Upper lobe of right lung (tissue), 1 donor: ENCODE measurements at regions not wholly inside any gene's neighbourhood (a gene's known extent, or its start where the extent isn't known, plus 50 kb on each side); places are given as distances from the start of the nearest gene placed in this dataset.
"Not testable (repeated sequence)": the region's sequence is repeated elsewhere in the genome, so short reads cannot be mapped to it uniquely, and the experiment has no call there.

ENCODE experiments used
- ATAC-seq: fragments of 200-7000 bp; cut with Tn5 transposase; one replicate; pipeline ENCODE4 v1.9.1; 2020; ENCODE audit warnings: mild to moderate bottlenecking, moderate library complexity
- DNase-seq: peaks from one replicate; pipeline ENCODE4 v3.0.0-alpha.2; 2020
- H3K27ac ChIP-seq: fragments of 200-600 bp; one replicate; pipeline ENCODE4 v1.8.0; 2022
- H3K27me3 ChIP-seq: fragments of 200-600 bp; one replicate; pipeline ENCODE4 v1.8.0; 2022; ENCODE audit warnings: mild to moderate bottlenecking
- H3K36me3 ChIP-seq: fragments of 200-600 bp; one replicate; pipeline ENCODE4 v1.8.0; 2022
- H3K4me1 ChIP-seq: fragments of 200-600 bp; one replicate; pipeline ENCODE4 v1.8.0; 2022
- H3K4me3 ChIP-seq: fragments of 200-600 bp; one replicate; pipeline ENCODE4 v1.8.0; 2022; ENCODE audit warnings: mild to moderate bottlenecking
- H3K9me3 ChIP-seq: fragments of 200-600 bp; one replicate; pipeline ENCODE4 v1.8.0; 2022
- intact Hi-C: fragments of 100-400 bp; cut with DNase I; formaldehyde crosslinking; loops from one replicate; pipeline ENCODE4 v1.11.0; 2022
- TF ChIP-seq, protein P1 (sequence below): fragments of 200-600 bp; IDR thresholded peaks from one replicate; pipeline ENCODE4 v1.8.0; 2022; ENCODE audit warnings: antibody characterized with exemption
- donor health status: DM: no; HTN: yes; CAD: no; lungs with severe emphysema.

DNA sequence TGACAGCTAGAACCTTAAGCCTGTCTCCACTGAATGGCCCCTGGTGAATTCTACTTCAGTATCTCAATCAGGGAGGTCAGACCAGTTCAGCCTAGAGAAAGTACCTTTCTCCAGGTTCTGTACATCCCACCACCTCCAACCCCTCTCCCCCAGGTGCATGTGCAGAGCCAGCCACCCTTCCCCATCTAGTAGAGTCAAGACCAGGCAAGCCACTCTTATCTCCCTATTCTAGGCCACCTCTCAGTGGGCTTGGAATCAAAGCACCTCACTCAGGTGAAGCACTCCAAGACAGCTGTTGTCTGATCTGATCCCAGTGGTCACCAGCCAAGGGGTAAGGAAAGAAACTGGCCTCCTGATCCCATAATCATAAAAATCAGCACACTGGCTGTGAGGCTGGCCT is 340.9 kb downstream of the BCL11B start:
- Histone ChIP-seq H3K4me1 (no peaks in the 10 kb centered on the region), H3K9me3 (no peaks in the 10 kb centered on the region), H3K27me3 (no peaks in the 10 kb centered on the region), H3K4me3 (no peak overlapping the region), H3K27ac (peak overlapping the region; percentile 42), H3K36me3 (no peaks in the 10 kb centered on the region)
- no peak for DNase-seq
- intact Hi-C loops: no loop called here
- TF ChIP-seq, protein P1, sequence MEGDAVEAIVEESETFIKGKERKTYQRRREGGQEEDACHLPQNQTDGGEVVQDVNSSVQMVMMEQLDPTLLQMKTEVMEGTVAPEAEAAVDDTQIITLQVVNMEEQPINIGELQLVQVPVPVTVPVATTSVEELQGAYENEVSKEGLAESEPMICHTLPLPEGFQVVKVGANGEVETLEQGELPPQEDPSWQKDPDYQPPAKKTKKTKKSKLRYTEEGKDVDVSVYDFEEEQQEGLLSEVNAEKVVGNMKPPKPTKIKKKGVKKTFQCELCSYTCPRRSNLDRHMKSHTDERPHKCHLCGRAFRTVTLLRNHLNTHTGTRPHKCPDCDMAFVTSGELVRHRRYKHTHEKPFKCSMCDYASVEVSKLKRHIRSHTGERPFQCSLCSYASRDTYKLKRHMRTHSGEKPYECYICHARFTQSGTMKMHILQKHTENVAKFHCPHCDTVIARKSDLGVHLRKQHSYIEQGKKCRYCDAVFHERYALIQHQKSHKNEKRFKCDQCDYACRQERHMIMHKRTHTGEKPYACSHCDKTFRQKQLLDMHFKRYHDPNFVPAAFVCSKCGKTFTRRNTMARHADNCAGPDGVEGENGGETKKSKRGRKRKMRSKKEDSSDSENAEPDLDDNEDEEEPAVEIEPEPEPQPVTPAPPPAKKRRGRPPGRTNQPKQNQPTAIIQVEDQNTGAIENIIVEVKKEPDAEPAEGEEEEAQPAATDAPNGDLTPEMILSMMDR: no peak
- no peak for ATAC-seq

DNA sequence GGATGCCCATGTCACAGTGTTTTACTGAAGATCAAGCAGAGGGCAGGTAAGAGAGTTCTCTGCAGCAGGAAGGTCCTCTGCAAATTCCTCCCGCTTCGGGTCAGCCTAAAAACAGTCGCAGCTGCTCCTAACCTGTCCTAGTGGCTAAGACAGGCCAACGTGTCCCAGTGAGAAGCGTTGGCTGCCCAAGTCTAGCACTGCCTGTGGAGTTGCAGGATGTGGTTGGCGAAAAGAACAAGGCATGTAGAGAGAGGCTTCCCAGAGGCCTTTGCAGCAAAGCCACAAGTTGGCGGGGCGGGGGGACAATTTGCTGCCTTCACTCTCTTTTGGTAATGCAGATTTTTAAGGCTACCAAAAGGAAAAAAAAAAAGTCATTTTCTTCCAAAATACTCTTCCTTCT is 340.1 kb downstream of the BCL11B start:
- Histone ChIP-seq H3K27me3 (no peaks in the 10 kb centered on the region), H3K4me1 (no peaks in the 10 kb centered on the region), H3K4me3 (no peak overlapping the region), H3K9me3 (no peaks in the 10 kb centered on the region), H3K36me3 (no peaks in the 10 kb centered on the region), H3K27ac (peak overlapping the region; percentile 42)
- TF ChIP-seq, protein P1: no peak
- peak; percentile 18 for ATAC-seq
- intact Hi-C loops: no loop called here
- no peak for DNase-seq

DNA sequence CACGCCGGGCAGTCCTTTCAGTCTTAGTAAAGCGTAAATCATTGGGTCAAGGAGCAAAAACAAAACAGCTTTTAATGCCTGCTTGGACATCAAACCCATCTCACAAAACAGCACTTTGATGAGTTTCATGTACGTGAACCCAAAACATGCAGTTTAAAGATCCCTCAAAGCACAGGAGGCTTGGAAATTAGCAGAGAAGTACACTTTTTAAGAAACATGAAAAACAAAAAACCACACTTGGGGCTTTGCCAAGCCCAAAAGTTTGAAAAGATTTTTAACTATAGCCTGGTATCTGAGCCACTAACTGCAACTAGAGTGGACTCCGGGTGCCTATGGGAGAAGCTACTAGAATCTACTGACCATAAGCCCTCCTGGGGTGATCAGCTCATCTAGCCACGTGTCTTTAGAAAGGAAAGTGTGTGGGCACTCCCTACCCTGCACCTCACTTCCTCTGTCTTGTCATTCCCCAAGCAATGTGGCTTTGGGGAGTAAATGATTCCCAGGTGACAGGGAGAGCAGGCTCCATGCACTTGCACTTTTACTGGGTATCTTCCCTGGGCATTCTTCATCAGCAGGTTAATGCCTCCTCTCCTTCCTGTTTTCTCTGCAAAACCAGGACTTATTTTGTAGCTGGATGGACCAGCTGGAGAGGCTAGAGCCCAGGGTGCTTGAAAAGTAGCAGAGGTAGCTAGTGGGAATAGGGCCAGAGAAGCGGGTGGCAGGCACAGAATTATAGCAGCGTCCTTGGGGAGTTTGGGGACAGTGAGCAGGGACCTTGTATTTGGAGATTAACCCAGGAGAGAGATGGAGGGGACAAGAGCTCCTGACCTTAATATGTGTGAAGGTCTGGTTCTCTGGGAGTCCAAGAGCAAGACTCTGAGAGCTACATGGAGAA is 339.3 kb downstream of the BCL11B start:
- no peaks in the 10 kb centered on the region for H3K4me1 ChIP-seq
- no peak overlapping the region for H3K4me3 ChIP-seq
- H3K9me3 ChIP-seq: no peaks in the 10 kb centered on the region
- H3K36me3 ChIP-seq: no peaks in the 10 kb centered on the region
- TF ChIP-seq, protein P1: no peak
- DNase-seq: no peak
- no peak for ATAC-seq
- no peaks in the 10 kb centered on the region for H3K27me3 ChIP-seq
- H3K27ac ChIP-seq: no peak overlapping the region
- intact Hi-C loops: no loop called here

DNA sequence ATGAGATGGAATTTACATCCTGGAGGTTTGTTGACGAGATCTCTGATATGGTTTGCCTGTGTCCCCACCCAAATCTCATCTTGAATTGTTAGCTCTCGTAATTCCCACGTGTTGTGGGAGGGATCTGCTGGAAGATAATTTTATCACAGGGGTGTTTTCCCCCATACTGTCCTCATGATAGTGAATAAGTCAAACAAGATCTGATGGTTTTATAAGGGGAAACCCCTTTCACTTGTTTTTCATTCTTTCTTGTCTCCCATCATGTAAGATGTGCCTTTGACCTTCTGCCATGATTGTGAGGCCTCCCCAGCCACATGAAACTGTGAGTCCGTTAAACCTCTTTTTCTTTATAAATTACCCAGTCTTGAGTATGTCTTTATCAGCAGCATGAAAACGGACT is 337.4 kb downstream of the BCL11B start:
- H3K4me3 ChIP-seq, H3K4me1 ChIP-seq, H3K27ac ChIP-seq, intact Hi-C loops, H3K9me3 ChIP-seq, H3K27me3 ChIP-seq, DNase-seq, ATAC-seq, H3K36me3 ChIP-seq: not testable (repeated sequence)

DNA sequence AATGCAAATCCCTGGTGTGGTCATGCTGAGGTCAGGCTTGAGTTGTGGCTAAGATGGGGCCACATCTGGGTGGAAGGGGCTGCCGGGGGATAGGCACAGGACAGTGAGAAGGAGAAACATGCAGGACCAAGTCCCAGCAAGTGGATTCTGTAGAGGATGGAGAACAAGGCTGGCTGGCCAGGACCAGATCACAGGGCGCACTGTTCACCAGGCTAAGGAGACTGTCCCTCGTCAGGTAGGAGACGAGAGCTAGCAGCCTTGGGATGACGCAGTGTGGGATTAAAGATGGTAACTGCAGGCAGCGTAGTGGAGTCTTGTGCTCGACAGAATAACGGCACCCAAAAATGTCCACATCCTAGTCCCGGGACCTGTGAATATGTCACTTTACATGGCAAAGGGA is 336.1 kb downstream of the BCL11B start:
- no peak overlapping the region for H3K27ac ChIP-seq
- TF ChIP-seq, protein P1: no peak
- intact Hi-C loops: no loop called here
- H3K4me3 ChIP-seq: no peak overlapping the region
- DNase-seq (no peak), ATAC-seq (no peak)
- H3K9me3 ChIP-seq: no peaks in the 10 kb centered on the region
- no peaks in the 10 kb centered on the region for H3K36me3 ChIP-seq
- no peaks in the 10 kb centered on the region for H3K4me1 ChIP-seq
- H3K27me3 ChIP-seq: no peaks in the 10 kb centered on the region

DNA sequence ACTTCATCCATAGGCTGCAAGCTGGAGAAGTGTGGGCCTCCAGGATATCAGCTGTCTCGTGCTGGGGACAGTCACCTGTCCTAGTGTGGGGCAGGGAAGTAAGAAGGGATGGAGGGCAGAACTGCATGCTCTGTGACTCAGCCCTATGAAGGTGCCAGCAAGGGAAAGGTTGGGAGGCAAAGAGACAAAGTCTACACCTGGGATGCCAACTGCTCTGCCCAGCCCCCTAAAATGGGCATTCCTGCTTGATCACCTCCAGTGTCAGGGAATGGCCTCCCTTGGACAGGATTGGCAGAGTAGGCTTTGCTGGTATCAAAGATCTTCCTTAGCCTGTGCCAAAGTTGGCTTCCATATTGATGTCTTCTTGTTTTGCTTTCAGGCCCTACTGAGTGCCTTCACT is 335.0 kb downstream of the BCL11B start:
- Histone ChIP-seq H3K27ac (no peak overlapping the region), H3K4me1 (no peaks in the 10 kb centered on the region), H3K27me3 (no peaks in the 10 kb centered on the region), H3K9me3 (no peaks in the 10 kb centered on the region), H3K36me3 (no peaks in the 10 kb centered on the region), H3K4me3 (no peak overlapping the region)
- intact Hi-C loops: no loop called here
- no peak for DNase-seq
- TF ChIP-seq, protein P1: no peak
- ATAC-seq: no peak
